Endothelial cell of umbilical vein (primary cell): ENCODE measurements at regions not wholly inside any gene's neighbourhood (a gene's known extent, or its start where the extent isn't known, plus 50 kb on each side); places are given as distances from the start of the nearest gene placed in this dataset.

Experiments
- BruUV-seq: library from RNA; stranded (reverse); fragments of 400-500 nt; replicated peaks from 2 replicates; lab custom pipeline; 2021; lab: Mats Ljungman, UMichigan
- CTCF ChIA-PET: fragments of 300-600, 350-600 bp; sonication (Branson Sonifier 250); formaldehyde crosslinking; loops from one replicate; lab custom pipeline; 2021; ENCODE audit warnings: antibody characterized with exemption, inconsistent platforms; lab: Charles Lee
- POLR2A ChIA-PET: fragments of 300-600, 350-600 bp; sonication (Branson Sonifier 250); formaldehyde crosslinking; loops from one replicate; lab custom pipeline; 2021; ENCODE audit warnings: antibody characterized with exemption, inconsistent platforms; lab: Charles Lee
- DNase-seq: peaks from one replicate; pipeline ENCODE4 v3.0.0-alpha.2; 2011; ENCODE audit warnings: low read depth, low spot score
- FAIRE-seq: peaks from 2 replicates; lab custom pipeline; 2011; peaks lifted over from hg19 to GRCh38; lab: Jason Lieb, UNC
- H2AFZ ChIP-seq: 2 replicates; pipeline ENCODE4 v1.6.0; 2012; ENCODE audit warnings: low read depth, low read length, control low read depth, inconsistent platforms
- H3K27ac ChIP-seq: 2 replicates; pipeline ENCODE4 v1.5.1; 2011; ENCODE audit warnings: low read depth, mild to moderate bottlenecking, control low read depth, low read length, moderate library complexity; ENCODE audit not compliant: insufficient read depth
- H3K27me3 ChIP-seq, 2 experiments: 2 replicates each; pipeline versions ENCODE4 v1.6.0 to v1.6.1; 2011; ENCODE audit warnings: low read length in 2 of 2, mixed read lengths in 1 of 2; ENCODE audit not compliant: control insufficient read depth in 2 of 2, insufficient read depth in 2 of 2
- H3K36me3 ChIP-seq, 2 experiments: 2 replicates in 1 of 2; 3 replicates in 1 of 2; pipeline ENCODE4 v1.5.1; 2011; ENCODE audit warnings: low read length in 2 of 2, mild to moderate bottlenecking in 1 of 2, moderate library complexity in 1 of 2; ENCODE audit not compliant: control insufficient read depth in 2 of 2, insufficient read depth in 2 of 2; ENCODE audit errors: extremely low read depth in 1 of 2
- H3K4me1 ChIP-seq: 3 replicates; pipeline ENCODE4 v1.5.1; 2011; ENCODE audit warnings: mild to moderate bottlenecking, low read length; ENCODE audit not compliant: control insufficient read depth, insufficient read depth; ENCODE audit errors: extremely low read depth
- H3K4me2 ChIP-seq: 2 replicates; pipeline ENCODE4 v1.6.1; 2011; ENCODE audit warnings: low read length, control low read depth, mixed read lengths; ENCODE audit not compliant: insufficient read depth
- H3K4me3 ChIP-seq, 3 experiments: fragments of 200-600 bp in 1 of 3; sonication (generic), shearing (Covaris generic) in 1 of 3; replicated peaks in 1 of 3; 2 replicates each; pipeline ENCODE4 v1.5.1; 2011 to 2016; ENCODE audit warnings: control low read depth in 3 of 3, low read length in 3 of 3, mild to moderate bottlenecking in 2 of 3, inconsistent platforms in 1 of 3, low read depth in 1 of 3, moderate library complexity in 1 of 3; ENCODE audit not compliant: insufficient read depth in 1 of 3
- H3K79me2 ChIP-seq: 2 replicates; pipeline ENCODE4 v1.6.0; 2012; ENCODE audit warnings: low read length, inconsistent platforms; ENCODE audit not compliant: control insufficient read depth, insufficient read depth
- H3K9ac ChIP-seq: replicated peaks from 2 replicates; pipeline ENCODE3; 2011; ENCODE audit warnings: low read length, control low read depth; ENCODE audit not compliant: insufficient read depth; ENCODE audit errors: extremely low read depth
- H3K9me1 ChIP-seq: replicated peaks from 3 replicates; pipeline ENCODE4 v1.6.0; 2011; ENCODE audit warnings: mild to moderate bottlenecking, low read length; ENCODE audit not compliant: control insufficient read depth, insufficient read depth; ENCODE audit errors: extremely low read depth
- H3K9me3 ChIP-seq: replicated peaks from 2 replicates; pipeline ENCODE4 v1.5.1; 2012; ENCODE audit warnings: low read length, inconsistent platforms; ENCODE audit not compliant: control insufficient read depth, insufficient read depth
- H4K20me1 ChIP-seq: replicated peaks from 2 replicates; pipeline ENCODE3; 2011; ENCODE audit warnings: mild to moderate bottlenecking, low read length; ENCODE audit not compliant: control insufficient read depth, insufficient read depth; ENCODE audit errors: extremely low read depth
- CTCF ChIP-seq, 2 donors: IDR thresholded peaks; 1 replicate in 1 of 2; 2 replicates in 1 of 2; pipeline ENCODE4 v1.5.1; 2011; ENCODE audit warnings: low read length in 2 of 2, mild to moderate bottlenecking in 2 of 2, moderate library complexity in 2 of 2, control low read depth in 1 of 2, inconsistent platforms in 1 of 2, low read depth in 1 of 2; ENCODE audit not compliant: insufficient read depth in 1 of 2; ENCODE audit errors: extremely low read depth in 1 of 2
- EZH2 ChIP-seq: IDR thresholded peaks from 2 replicates; pipeline ENCODE4 v1.6.1; 2012; ENCODE audit warnings: borderline replicate concordance, low read depth, mild to moderate bottlenecking, moderate library complexity, low read length, inconsistent platforms; ENCODE audit not compliant: severe bottlenecking
- FOS ChIP-seq: IDR thresholded peaks from 2 replicates; pipeline ENCODE4 v1.6.1; 2011; ENCODE audit warnings: mild to moderate bottlenecking, low read length, moderate library complexity, borderline replicate concordance; ENCODE audit not compliant: insufficient read depth
- GATA2 ChIP-seq: IDR thresholded peaks from 2 replicates; pipeline ENCODE4 v1.7.0; 2011; ENCODE audit warnings: low read depth, mild to moderate bottlenecking, moderate library complexity, mixed read lengths, low read length; ENCODE audit not compliant: insufficient read length, insufficient read depth
- JUN ChIP-seq: IDR thresholded peaks from 2 replicates; pipeline ENCODE4 v1.6.1; 2011; ENCODE audit warnings: borderline replicate concordance, low read depth; ENCODE audit not compliant: insufficient read length, insufficient read depth
- MAX ChIP-seq: IDR thresholded peaks from 2 replicates; pipeline ENCODE4 v1.6.1; 2011; ENCODE audit not compliant: insufficient read depth, insufficient read length
- MYC ChIP-seq: IDR thresholded peaks from one replicate; pipeline ENCODE4 v1.6.1; 2011; ENCODE audit warnings: mild to moderate bottlenecking, low read depth, low read length
- POLR2A ChIP-seq: IDR thresholded peaks from 2 replicates; pipeline ENCODE4 v1.6.1; 2012; ENCODE audit warnings: low read depth, mild to moderate bottlenecking, control low read depth, low read length
- POLR2AphosphoS5 ChIP-seq: IDR thresholded peaks from 2 replicates; pipeline ENCODE4 v1.6.1; 2012; ENCODE audit warnings: low read depth, mild to moderate bottlenecking, control low read depth, low read length, moderate library complexity; ENCODE audit not compliant: insufficient read depth
- dilution Hi-C: fragments of 300-500 bp; cut with MboI; formaldehyde crosslinking; loops from one replicate; pipeline ENCODE4 v1.15.0; 2019; ENCODE audit warnings: low sequenced_read_pairs; ENCODE audit not compliant: extremely low pct_ligation_motif_present
- intact Hi-C: fragments of 100-400 bp; cut with micrococcal nuclease; formaldehyde crosslinking; loops from one replicate; pipeline ENCODE4 v1.10.0; 2022

GRCh38 chr3:94206291-94206690 lies 143.4 kb downstream of the NSUN3 start:
- DNase-seq (no peak), FAIRE-seq (no peak)
- H3K4me2 ChIP-seq = no peak overlapping the region
- TF ChIP-seq EZH2 (no peak), MYC (no peak), GATA2 (no peak), CTCF (IDR thresholded peaks at IDR 0.05; ENCODE audit: extremely low read depth in 1 of 2, insufficient read depth in 1 of 2, low read depth in 1 of 2, low read length in 2 of 2) (no peak), MAX (no peak), POLR2A (no peak), POLR2AphosphoS5 (no peak), JUN (no peak), FOS (no peak)
- dilution Hi-C loops = no loop called here
- H3K27ac ChIP-seq = no peak overlapping the region
- H3K9me1 ChIP-seq = no peaks in the 10 kb centered on the region
- no peak overlapping the region for H3K4me3 ChIP-seq
- no TSS peak for BruUV-seq
- POLR2A ChIA-PET = no interaction called here
- CTCF ChIA-PET = no interaction called here
- no peaks in the 10 kb centered on the region for H3K79me2 ChIP-seq
- no peak overlapping the region for H3K9ac ChIP-seq
- H2AFZ ChIP-seq = no peak overlapping the region
- no peaks in the 10 kb centered on the region for H3K36me3 ChIP-seq
- no peaks in the 10 kb centered on the region for H3K4me1 ChIP-seq
- H3K9me3 ChIP-seq = no peaks in the 10 kb centered on the region
- intact Hi-C loops = no loop called here
- H3K27me3 ChIP-seq = no peaks in the 10 kb centered on the region
- H4K20me1 ChIP-seq = no peaks in the 10 kb centered on the region
